ENCODE measurements at regions not wholly inside any gene's neighbourhood (a gene's known extent, or its start where the extent isn't known, plus 50 kb on each side); places are given as distances from the start of the nearest gene placed in this dataset.

DNA sequence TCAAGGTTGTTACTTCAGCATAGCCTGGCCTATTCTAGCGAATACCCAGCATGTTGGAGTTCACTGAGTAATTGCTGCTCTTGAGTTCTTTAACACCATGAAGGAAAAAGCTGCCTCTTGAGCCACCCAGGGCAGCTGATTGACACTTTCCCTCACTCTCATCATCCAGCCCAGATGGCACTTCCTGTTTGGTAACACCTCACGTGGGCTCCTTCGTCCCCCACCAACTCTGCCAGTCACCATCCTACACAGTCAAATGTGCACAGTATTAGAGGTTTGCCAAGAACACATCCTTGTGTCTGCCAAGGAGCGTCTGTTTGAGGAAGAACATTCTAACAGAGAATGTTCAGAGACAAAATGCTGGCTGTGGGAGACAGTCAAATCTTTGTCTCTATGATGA is 266.3 kb downstream of the RPLP1 start:
- peak; percentile 73 for DNase-seq

DNA sequence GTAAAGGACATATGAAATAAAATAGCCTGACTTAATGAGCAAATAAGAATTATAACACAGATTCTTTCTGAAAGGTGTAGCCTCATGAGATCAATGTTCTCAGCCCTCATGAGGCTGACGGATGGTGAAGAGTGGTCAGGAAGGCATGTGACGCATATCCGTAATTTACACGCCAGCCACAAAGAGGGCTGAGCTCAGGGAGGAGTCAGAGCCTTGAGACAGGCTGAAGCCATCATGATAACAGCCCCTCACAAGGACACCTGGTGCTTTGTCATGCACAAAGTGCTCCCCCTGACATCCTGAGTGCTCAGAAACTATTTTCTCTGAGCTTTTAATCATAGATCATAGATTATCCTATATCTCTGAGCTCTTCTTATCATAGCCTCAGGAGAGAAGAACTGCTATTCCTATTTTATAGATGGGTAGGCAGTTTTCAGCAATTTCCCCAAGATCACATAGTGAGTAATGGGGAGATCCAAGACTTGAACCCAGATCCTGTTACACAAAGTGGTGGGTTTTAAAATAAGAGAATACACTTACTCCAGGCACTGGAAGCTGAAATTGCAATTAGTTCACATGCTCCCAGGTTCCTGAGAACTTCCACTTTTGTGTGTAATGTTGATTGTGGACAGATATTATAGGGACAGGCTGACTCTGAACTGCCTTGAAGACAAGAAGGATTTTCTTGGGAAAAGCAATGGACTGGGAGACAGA is 267.1 kb downstream of the RPLP1 start:
- DNase-seq: peak; percentile 49

DNA sequence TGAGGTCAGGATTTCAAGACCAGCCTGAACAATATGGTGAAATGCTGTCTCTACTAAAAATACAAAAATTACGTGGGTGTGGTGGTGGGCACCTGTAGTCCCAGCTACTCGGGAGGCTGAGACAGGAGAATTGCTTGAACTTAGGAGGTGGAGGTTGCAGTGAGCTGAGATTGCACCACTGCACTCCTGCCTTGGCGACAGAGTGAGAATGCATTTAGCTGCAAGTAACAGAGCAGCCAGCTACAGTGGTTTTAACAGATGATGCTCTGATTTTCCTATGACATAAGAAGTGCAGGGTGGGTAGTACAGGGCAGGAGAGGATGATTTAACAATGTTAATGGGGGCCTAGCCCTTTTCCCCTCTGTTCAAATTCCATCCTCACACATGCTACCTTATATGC is 267.9 kb downstream of the RPLP1 start:
- DNase-seq: no peak

DNA sequence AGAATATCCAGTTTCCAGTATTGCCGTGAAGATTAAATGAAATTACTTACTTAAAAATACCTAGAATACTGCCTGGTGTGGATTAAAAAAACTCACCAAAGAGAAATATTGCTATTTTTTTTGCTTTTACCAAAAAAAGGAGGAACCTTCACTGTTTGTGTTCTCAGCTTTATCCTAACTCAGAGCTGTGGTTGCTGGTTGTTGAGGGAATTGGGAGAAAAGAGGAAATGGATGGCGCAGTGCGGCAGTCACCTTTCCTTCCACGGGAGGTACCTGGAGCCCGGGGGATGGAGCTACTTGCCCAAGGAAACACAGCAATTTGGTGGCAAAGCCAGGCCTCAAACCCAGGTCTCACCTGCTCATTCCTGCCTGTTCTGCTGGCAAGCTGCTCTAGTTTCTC is 270.3 kb downstream of the RPLP1 start:
- DNase-seq: no peak

DNA sequence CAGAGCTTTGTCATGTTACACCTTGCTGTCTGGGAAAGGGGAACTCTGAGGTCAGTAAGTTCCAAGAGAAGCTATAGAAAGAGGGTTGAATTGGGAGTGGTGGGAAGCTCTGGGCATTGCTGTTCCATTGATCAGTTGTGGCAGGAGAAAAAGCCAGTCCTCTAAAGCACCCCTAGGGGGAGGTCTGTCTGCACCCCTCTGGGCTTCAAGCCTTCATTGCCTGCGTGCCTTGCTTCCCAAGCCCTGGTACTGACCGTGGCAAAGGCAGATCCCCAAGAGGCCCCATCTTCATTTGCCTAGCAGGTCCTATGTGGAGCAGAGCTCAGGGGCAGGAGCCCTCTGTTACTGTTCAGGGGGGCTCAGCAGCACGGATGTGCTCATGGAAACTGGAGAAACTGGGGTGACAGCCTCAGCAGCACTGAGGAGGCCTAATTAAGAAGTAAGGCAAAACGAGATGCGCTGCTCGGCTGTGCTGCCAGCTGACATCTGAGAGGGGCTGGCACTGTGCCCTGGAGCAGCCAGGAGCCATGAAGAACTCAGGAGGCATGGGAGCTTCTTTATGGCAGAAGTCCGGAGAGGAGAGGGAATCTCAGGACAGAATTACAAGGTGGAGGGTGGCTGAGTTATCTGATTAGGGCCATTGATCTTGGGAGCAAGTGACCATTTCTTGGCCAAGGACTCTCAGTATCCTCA is 270.9 kb downstream of the RPLP1 start:
- no peak for DNase-seq

DNA sequence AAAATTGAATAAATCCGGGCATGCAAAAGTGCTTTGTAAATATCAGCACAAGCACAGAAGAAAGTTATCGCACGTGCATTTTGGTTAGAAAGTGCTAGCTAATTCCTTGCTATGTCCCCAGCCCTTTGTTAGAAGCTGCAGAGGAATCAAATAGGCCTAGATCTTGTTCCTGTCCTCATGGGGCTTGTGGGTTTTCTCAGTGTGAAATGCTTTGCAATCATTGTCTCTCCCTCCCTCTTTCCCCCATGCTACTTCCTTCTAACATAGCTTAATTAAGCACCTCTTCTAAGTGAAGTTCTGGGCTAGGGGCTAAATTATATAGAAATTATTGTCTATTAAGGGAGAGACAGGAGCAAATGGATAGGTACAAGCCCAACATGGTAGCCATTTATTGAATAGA is 271.7 kb downstream of the RPLP1 start:
- DNase-seq: no peak

DNA sequence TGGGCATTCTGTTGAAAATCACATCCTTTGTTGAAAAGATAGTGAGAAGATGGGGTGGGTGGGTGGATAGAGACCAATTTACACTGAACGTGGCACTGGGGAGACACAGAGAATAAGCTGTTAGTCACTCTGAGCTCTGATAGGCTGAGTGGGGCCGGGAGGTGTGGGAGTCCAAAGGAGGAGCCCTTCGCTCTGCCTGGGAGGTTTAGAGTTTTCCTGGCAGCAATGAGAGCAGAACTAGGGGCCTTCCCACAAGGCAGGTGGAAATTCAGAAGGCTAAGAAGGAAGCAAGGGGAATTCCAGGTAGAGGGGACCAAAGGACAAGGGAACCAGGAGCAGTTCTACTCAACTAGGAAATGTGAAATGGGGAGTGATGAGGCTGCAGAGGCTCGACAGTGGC is 272.7 kb downstream of the RPLP1 start:
- no peak for DNase-seq

DNA sequence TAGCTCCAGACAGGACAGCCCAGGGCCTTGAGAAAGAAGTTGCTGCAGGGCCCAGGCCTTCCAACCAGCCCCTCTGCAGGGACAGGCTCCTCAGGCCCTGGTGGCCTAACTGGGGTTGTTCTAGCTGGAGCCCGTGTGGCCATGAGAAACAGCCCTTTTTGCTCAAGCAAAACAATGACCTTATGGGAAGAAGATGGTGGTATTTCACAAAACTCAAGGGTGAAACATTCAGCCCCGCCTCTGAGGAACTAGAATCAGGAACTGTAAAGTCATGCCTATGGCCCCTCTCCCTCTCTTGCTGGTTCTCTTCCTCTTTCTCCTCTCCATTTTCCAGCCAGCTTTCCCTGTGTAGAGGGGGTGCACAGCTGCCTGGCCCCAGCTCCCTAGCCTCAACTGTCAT is 273.3 kb downstream of the RPLP1 start:
- peak; percentile 65 for DNase-seq

DNA sequence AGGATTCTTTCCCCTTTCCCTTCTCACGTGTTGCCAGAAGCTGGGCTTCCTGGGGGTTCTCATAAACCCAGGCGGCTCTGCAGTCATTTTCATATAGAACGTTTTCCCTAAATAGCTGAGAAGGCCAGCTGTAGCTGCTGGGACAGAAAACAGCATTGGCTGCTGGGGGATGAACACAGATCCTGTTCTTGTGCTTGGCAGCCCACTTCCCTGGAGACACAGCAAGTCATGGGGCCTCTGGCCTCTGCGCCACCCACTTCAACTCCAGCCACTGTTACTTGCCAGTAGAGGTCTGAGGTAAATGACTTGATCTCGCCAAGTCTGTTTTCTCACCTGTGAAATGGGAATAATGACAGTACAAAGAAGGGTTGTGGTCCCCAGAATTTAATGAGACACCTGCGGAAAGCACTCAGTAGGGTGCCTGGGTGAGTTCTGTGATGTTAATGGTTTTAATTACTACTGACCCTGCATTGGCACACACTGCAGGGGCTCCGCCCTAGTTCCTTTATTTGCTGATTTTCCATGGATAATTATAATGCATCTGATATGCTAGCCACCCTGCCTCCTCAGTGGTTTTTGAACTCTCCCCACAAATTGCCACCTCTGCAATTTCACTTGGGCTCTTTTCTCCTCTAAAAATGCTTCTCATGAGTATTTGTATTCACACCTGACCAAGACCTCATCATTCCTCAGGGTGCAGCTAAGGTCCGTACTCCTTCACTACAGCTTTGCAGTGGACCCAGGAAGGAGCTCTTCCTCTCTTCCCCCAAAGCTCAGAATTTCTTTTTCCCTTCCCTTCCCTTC is 274.7 kb downstream of the RPLP1 start:
- DNase-seq: no peak

DNA sequence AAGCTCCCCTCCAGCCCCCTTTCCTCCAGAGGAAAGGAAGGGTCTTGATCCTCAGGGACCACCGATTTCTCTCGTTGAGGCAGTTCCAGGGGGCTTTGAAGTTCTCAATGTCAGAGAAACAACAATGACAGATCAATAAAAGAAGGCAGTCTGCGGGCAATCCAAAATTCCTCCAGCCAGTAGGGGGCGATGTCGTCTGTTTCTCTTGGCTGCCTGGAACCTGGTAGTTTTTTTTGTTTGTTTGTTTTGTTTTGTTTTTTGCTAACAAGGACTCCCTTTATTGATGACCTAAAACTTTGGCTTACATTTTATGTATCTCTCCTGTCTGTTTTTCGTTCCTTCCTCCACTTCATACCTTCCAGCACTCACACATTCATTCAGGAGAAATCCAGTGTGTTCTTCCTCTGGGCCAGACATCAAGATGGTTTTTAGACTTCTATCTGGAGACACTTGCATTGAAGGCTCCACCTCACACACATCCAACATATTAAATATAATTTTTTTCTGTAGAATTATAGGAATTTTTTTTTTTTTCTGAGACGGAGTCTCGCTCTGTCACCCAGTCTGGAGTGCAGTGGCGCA is 276.6 kb downstream of the RPLP1 start:
- DNase-seq: no peak

DNA sequence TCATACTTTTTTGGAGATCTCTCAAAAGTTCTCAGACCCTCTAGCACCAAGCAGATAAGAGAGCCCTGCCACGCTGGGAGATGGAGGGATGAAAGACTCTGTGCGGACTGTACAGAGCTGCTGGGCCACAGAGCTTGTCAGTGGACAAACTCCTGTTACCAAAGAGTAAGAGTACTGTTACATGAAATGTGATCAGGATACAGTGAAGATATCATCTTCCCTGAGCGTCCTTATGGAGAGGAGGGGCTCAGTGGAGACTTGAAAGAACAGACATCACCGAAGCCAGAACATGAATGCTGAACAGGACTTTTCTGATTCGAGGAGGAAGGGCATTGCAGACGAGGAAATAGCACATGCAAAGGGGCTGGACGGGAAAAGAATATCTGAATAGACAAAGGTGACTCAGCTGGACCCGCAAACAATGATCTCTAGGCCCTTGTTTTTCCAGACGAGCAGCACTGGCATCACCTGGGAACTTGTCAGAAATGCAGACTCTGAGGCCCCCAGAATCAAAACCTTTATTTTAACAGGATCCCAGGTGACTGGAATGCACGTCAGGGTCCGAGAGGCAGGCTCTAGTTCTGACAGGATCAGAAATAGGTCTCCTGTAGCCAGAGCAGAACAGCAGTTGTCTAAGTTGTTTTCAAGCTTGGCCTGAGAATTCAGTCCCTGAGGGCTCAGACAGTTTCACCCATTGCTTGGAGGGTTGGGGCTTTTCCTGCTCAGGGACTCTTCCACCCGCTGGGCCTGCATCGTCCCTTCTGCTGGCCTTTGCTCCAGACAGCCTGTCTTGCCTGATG is 277.9 kb downstream of the RPLP1 start:
- no peak for DNase-seq

DNA sequence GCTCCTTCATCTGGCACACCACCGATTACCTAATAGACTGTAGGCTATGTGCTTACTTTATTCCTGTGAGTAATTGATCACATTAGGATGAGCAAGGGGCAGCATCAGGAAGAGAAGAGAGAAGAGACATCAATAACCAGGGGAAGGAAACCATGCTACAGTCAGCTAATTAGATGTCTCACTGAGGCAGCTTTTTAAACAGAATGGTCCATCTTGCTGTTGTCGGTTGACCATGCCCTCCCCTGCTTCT is 278.4 kb downstream of the RPLP1 start:
- DNase-seq: no peak

DNA sequence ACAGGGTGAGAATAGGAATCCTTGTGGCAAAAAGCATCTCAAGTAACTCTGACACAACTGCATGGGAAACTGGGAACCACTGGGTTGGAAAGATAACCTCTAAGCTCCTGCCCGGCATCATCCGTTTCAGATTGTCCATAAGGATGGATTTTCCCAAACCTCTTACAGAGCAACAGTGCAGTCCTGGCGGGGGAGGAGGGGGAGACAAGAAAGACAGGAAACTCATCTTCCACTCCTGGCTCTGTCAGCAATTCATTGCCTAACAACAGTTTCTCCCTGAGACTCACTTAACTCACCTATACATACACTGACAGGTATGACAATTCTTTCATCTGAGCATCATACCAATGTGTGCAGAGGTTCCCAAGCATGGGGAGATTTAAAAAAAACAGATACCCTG is 279.0 kb downstream of the RPLP1 start:
- no peak for DNase-seq

DNA sequence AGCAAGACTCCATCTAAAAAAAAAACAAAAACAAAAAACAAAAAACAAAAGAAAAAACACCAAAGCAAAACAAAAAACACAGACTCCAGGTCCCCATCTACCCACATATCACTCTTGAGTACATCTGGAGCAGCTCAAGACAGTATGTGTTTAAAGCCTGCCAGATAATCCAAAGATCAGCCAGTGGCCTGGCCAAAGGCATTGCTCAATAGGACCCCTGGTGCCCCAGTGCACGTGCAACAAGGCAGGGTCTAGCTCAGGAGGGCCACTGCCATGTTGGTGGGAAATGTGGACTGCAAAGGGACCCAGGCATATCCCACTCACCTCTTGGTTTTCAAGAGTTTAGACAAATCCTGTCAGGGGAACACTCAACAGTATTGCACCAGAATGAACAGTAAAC is 279.5 kb downstream of the RPLP1 start:
- no peak for DNase-seq

DNA sequence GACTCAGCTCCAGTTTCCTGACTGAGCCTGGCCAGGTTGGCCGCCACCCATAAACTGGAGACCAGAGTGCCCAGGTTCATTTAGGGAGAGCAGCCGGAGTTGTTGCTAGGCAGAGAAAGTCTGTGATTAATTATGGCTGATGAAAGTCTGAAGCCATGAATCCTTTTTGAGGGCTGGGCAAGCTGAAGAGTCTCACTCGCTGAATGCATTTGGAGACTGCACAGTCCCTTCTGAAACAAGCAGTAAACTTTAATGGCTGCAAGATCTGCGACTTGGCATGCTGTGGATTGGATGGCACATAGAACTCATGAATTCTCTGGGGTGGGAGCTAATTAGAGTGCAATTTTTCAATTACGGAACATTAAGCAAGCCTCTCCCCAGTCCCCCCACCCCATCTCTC is 282.1 kb downstream of the RPLP1 start:
- no peak for DNase-seq

DNA sequence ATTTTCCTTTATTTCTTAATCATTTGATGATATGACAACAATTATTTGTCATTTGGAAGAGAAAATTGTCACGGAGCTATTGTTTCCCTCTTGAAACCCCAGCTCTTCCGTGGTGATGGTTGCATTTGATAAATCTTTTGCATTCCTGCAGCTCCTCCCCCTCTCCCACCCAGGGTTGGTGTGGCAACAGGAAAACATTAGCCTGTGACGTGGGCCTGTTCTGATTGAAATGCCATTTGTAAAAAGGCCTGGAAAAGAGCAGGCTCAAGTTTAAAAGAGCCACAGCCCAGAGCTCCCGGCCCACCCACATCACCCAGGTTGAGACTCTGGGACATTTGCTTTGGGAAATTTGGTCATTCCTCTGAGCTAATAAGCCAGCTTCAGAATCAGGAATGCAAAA is 282.5 kb downstream of the RPLP1 start:
- no peak for DNase-seq

DNA sequence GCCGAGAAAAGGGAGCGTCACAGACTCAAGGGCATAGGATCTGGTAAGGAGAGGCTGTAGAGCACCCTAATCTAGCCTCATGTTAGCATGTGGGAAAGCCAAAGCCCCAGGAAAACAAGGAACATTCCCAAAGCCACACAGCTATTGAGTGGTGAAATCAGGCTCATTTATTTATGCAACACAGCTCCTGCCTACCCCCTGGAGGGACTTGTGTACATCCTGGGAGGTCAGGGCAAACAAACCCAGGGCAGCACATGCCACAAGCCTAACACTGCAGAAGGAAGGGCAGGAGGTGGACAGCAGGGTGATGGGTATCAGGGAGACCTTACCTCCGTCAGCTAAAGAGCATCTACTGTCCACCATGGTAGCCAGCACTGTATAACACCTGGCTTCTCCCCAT is 283.5 kb downstream of the RPLP1 start:
- no peak for DNase-seq

DNA sequence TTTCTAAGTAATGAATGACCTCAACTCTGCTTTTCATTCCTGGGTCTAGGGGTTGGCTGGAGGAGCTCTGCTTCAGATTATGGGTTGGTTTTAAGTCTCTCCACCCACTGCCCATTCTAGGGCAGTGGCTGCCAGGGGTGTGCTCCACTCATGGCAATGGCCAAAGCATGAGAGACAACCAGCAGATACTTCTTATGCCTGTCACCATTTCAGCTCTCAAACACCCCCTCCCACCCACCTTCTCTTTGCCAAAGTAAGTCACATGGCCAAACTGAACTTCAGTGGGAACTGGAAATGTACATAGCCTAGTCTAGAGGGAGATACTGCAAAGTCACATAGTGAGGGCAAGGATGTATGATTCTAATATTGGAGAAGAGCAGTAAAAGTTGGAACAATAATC is 285.3 kb downstream of the RPLP1 start:
- DNase-seq: no peak

DNA sequence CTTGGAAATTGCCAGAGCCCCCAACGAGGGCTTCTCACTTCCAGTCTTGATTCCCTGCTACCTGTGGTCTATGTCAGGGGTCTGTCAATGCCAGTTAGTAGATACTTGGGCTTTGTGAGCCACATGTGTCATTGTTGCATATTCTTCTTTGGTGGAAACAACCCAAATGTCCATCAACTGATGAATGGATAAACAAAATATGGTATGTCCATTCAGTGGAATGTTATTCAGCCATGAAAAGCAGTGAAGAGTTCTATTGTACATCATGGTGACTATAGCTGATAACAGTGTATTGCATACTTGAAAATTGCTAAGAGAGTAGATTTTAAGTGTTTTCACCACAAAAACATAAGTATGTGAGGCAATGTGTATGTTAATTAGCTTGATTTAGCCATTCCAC is 288.1 kb downstream of the RPLP1 start:
- no peak for DNase-seq

DNA sequence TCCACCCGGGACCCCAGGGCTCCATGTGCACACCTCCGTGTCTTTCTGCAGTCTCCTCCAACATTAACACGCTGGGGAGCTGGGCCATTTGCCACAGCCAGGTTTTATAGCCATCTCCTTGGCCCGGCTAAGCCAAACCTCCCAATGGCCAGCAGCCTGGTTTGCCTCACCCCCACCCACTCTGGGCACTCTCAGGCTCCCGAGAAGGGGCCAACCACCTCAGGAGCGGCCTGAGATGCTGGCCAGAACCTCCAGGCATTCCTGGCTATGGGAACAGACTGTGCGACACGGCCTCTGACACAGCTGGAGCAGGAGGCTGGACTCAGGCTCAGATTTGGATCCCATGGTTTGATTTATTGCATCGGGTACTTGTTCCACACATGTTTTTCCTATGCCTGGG is 289.7 kb downstream of the RPLP1 start:
- DNase-seq: no peak

DNA sequence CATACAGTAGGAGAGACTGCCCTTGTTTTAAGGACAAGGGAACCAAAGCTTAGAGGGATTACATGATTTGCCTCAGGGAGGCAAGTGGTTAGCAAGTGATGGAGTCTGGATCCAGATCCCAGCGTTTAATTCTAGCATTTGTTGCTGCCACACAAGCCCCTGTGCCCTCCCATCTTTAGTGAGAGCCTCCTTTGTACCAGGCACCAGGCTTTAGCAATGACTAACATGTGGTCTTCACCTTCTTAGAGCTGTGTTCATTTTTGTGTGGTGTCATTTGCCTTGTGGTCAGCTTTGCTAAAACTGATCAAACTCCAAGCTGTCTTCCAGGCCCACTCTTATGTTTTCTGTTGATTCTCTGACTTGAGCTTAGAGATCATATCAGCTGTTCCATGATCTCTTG is 290.5 kb downstream of the RPLP1 start:
- no peak for DNase-seq

DNA sequence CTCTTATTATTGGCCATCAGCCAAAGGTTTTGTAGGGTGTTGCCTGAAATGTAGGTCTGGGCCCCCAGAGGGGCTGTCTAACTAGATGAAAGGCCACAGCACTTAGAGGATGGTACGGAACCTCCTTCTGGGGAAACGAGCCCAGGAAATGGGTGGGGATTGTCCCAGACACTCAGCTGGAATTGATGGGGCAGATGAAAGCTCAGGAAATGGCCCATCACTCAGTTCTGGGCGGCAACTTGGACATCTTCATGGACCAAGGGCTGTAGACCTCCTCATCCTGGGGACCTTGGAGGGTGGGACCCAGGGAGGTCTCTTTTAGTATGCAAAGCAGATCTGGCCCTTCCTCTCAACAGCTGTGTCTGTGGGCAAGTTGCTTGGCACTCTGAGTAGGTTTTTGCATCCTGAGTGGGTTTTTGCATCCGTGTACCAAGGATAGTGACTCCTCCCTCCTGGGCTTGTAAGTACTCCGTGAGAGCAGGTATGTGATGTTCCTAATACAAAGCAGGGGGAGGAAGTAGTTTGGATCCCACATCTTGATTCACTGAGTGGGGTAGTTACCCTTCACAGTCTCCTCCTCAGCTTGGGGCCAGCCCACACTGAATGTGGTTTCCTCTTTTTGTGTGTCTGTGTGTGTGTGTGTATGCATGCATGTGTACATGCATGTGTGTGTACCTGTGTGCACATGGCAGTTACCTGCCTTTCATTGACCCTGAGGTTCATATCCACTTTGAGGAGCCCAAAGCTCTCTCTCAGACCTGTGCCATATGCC is 292.0 kb downstream of the RPLP1 start:
- no peak for DNase-seq

All from GF-D8 (cell line).